ENCODE measurements at regions not wholly inside any gene's neighbourhood (a gene's known extent, or its start where the extent isn't known, plus 50 kb on each side); places are given as distances from the start of the nearest gene placed in this dataset.

GRCh38 chr3:34995796-34996430 lies 643.4 kb upstream of the ARPP21 start:
- TF ChIP-seq POLR2A (IDR thresholded peaks at IDR 0.05; ENCODE audit: low read depth, low read length), result no peak
- TF ChIP-seq TAF1 (IDR thresholded peaks at IDR 0.05; ENCODE audit: borderline replicate concordance, low read depth, low read length), result no peak
- TF ChIP-seq POLR2AphosphoS5 (IDR thresholded peaks at IDR 0.05; ENCODE audit: low read depth, low read length), result no peak

Measured in GM12892 (cell line).